Panc1 (cell line): ENCODE measurements at regions not wholly inside any gene's neighbourhood (a gene's known extent, or its start where the extent isn't known, plus 50 kb on each side); places are given as distances from the start of the nearest gene placed in this dataset.

ENCODE experiments used
- POLR2AphosphoS5 ChIP-seq: IDR thresholded peaks from 2 replicates; pipeline ENCODE4 v1.6.1; 2012; ENCODE audit warnings: mild to moderate bottlenecking, low read depth, low read length, moderate library complexity
- SIN3A ChIP-seq: IDR thresholded peaks from 2 replicates; pipeline ENCODE4 v1.6.1; 2012; ENCODE audit warnings: low read depth, mild to moderate bottlenecking, low read length, moderate library complexity, borderline replicate concordance; ENCODE audit not compliant: insufficient read depth
- TCF7L2 ChIP-seq: IDR thresholded peaks from 2 replicates; pipeline ENCODE4 v1.6.1; 2011; ENCODE audit warnings: mild to moderate bottlenecking, low read depth, low read length, inconsistent platforms
- TF ChIP-seq, protein P1 (sequence below): fragments of 450-650 bp; IDR thresholded peaks from 2 replicates; pipeline ENCODE4 v1.5.1; 2017; ENCODE audit warnings: mild to moderate bottlenecking
- TF ChIP-seq, protein P2 (sequence below), 2 experiments: IDR thresholded peaks; 2 replicates each; pipeline ENCODE4 v1.6.1; 2011 to 2012; ENCODE audit warnings: low read depth in 2 of 2, control low read depth in 1 of 2, low read length in 1 of 2, mild to moderate bottlenecking in 1 of 2, moderate library complexity in 1 of 2; ENCODE audit not compliant: insufficient read depth in 1 of 2

GRCh38 chr5:164637931-164638521 is 1132.6 kb downstream of the MAT2B start:
- TF ChIP-seq, protein P1, sequence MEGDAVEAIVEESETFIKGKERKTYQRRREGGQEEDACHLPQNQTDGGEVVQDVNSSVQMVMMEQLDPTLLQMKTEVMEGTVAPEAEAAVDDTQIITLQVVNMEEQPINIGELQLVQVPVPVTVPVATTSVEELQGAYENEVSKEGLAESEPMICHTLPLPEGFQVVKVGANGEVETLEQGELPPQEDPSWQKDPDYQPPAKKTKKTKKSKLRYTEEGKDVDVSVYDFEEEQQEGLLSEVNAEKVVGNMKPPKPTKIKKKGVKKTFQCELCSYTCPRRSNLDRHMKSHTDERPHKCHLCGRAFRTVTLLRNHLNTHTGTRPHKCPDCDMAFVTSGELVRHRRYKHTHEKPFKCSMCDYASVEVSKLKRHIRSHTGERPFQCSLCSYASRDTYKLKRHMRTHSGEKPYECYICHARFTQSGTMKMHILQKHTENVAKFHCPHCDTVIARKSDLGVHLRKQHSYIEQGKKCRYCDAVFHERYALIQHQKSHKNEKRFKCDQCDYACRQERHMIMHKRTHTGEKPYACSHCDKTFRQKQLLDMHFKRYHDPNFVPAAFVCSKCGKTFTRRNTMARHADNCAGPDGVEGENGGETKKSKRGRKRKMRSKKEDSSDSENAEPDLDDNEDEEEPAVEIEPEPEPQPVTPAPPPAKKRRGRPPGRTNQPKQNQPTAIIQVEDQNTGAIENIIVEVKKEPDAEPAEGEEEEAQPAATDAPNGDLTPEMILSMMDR = no peak
- TF ChIP-seq SIN3A = no peak
- no peak for TF ChIP-seq POLR2AphosphoS5
- TF ChIP-seq, protein P2, sequence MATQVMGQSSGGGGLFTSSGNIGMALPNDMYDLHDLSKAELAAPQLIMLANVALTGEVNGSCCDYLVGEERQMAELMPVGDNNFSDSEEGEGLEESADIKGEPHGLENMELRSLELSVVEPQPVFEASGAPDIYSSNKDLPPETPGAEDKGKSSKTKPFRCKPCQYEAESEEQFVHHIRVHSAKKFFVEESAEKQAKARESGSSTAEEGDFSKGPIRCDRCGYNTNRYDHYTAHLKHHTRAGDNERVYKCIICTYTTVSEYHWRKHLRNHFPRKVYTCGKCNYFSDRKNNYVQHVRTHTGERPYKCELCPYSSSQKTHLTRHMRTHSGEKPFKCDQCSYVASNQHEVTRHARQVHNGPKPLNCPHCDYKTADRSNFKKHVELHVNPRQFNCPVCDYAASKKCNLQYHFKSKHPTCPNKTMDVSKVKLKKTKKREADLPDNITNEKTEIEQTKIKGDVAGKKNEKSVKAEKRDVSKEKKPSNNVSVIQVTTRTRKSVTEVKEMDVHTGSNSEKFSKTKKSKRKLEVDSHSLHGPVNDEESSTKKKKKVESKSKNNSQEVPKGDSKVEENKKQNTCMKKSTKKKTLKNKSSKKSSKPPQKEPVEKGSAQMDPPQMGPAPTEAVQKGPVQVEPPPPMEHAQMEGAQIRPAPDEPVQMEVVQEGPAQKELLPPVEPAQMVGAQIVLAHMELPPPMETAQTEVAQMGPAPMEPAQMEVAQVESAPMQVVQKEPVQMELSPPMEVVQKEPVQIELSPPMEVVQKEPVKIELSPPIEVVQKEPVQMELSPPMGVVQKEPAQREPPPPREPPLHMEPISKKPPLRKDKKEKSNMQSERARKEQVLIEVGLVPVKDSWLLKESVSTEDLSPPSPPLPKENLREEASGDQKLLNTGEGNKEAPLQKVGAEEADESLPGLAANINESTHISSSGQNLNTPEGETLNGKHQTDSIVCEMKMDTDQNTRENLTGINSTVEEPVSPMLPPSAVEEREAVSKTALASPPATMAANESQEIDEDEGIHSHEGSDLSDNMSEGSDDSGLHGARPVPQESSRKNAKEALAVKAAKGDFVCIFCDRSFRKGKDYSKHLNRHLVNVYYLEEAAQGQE (IDR thresholded peaks at IDR 0.05; ENCODE audit: insufficient read depth in 1 of 2, low read depth in 2 of 2, low read length in 1 of 2) = no peak
- no peak for TF ChIP-seq TCF7L2
